RPMI7951 (cell line): ENCODE measurements at regions not wholly inside any gene's neighbourhood (a gene's known extent, or its start where the extent isn't known, plus 50 kb on each side); places are given as distances from the start of the nearest gene placed in this dataset.
A peak's percentile ranks its signal among the peaks of the same experiment; 100 is the strongest.

Experiments
- DNase-seq: peaks from one replicate; pipeline ENCODE4 v3.0.0-alpha.2; 2012; ENCODE audit warnings: low read depth

DNA sequence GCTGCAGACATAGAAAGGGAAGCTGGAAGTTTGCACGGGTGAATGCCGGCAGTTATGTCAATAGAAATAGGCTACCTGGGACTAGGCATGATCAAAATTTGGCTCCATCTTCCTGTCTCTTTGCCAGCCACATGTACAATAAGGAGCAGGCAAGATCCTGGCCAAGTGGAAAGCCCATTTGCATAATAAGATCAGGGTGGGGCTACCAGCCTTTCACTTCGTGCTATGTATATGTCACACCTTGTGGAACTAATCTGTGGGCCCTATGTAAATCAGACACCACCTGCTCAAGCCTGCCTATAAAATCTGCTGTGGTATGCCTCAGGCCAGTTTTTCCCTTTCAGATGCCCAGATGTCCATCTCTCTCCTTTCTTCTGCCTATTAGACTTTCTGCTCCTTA, 79.3 kb upstream of the DRD2 start:
- peak; percentile 54 for DNase-seq

DNA sequence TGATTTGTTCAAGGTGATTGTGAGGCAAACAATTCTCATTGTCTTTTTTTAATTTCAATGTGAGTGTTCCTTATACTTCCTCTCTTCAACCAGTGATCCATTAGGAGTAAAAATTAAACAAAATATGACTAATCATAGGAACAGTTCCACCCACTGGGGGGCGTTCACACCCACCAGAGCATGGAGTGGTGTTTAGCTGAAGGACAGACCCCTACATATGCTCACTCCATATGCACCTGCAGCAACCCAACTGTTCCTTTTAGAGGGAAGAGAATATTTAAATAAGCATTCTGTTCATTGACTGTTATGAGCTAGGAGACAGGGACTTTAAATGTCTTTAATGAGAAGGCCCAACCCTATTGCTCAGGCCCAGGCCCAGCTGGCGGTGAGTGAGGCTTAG, 78.7 kb upstream of the DRD2 start:
- DNase-seq: no peak

DNA sequence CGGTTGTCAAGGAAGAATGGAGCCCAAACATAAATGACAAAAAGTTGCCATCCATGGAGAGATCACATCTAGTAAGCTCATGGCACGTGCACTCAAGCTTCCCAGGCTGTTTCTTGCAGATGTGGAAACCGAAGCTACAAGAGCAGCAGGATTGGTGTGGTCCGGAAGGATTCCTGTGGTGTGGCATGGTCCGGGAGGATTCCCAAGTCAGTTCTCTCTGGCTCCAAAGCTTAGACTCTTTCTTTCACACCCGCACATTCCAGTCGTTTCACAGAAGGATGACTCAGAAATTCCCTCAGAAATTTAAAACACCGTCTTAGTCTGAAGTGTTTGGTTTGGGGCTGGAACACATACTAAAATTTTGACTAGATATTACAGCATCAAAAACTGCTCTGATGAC, 78.0 kb upstream of the DRD2 start:
- peak; percentile 100 for DNase-seq

DNA sequence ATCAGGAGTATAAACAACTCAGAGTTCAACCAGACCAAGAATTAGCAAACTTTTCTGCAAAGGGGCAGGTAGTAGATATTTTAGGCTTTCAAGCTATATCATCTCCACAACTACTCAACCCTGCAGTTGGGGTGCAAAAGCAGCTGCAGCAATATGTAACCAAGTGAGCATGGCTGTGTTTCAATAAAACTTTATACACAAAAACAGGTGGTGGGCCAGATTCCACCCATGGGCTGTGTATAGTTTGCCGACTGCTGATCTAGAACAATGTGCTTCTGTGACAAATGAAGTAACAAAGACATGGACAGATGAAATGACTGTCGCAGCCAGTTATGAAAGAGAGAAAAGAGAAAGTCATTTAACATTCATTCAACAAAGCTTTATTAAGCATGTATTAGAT, 77.1 kb upstream of the DRD2 start:
- DNase-seq: no peak

DNA sequence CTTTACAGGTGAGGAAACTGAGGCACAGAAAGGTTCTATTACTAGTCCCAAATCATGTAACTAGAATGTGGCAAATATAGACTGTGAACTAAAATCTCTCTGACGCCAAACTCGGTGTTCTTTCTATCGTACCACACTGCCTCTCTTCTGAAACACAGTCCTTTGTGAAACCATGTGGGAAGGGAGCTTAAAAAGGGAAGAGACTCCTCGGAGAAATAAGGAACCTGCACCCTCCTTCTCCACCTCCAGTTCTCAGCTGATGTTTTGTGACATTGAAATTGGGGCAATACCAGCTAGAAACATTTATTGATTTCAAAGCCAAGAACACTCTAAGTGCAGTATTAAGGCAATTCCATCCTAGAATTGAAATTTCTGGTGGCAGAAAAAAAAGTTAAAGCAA, 76.4 kb upstream of the DRD2 start:
- no peak for DNase-seq

DNA sequence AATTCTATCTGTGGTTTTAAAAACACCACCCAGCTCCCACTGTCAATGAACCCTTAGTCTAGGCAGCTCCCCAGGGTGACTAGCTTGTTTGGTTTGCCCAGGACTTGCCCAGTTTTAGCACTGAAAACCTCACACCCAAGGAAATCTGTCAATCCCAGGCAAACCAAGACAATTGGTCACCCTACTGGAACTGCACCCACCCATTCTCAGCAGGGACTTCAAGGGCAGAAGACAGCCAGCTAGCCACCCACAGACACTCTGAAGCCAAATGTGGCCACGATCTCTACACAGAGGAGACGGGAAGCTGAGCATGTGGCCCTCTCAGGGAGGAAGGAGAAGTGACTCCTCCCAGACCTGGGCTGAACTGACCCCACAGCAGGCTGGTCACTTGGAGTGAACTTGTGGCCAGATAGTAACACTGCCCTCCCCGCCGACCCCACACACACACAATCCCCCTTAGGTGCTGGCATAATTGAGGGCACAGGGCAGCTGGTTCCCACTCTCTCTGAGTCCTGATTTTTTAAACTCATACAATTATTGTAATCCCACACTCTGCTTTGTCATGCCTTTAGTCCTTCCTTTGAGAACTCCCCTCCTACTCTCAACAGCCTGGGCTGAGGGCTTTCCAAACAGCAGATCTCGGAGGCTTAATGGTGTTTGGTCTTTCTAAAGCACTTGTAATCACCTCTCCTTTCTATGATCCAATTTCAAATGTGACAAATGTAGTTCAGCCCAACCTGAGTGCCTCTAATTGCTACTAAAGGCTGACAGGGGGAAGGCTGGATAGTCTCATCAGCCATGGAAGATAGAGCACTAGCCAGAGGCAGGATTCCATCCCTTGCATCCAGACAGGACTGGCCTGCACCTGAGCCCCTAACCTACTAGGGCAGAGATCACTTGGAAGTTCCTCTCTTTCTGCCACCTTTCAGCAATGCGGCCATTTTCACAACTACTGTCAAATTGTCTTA, 74.7 kb upstream of the DRD2 start:
- peak; percentile 45 for DNase-seq

DNA sequence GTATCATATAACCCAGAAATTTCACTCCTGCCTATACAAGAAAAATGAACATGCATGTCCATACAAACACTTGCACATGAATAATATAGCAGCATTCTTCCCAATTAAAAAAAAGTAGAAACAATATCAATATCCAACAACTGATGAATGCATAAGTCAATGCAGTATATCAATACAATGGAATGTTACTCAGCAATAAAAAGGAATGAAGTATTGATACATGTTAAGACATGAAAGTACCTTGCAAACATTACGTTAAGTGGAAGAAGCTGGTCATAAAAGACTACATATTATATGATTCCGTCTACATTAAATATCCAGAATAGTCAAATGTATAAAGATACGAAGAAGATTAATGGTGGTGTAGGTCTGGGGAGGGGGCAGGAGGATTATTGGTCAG, 73.9 kb upstream of the DRD2 start:
- no peak for DNase-seq

DNA sequence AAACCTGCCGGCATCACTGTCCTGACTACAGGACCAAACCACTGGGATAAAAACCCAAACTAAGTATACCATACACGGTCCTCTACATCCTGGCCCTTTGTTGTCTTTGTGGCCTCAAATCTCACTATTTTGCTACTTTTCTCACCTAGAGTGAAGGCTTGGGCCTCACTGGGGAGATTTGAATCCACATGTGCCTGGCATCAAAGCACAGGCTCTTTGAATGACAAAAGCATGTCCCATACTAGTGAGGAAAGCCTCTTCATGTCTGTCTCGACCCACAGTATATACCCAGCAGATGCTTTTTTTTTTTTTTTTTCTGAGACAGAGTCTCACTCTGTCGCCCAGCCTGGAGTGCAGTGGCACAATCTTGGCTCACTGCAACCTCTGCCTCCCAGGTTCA, 72.5 kb upstream of the DRD2 start:
- no peak for DNase-seq

DNA sequence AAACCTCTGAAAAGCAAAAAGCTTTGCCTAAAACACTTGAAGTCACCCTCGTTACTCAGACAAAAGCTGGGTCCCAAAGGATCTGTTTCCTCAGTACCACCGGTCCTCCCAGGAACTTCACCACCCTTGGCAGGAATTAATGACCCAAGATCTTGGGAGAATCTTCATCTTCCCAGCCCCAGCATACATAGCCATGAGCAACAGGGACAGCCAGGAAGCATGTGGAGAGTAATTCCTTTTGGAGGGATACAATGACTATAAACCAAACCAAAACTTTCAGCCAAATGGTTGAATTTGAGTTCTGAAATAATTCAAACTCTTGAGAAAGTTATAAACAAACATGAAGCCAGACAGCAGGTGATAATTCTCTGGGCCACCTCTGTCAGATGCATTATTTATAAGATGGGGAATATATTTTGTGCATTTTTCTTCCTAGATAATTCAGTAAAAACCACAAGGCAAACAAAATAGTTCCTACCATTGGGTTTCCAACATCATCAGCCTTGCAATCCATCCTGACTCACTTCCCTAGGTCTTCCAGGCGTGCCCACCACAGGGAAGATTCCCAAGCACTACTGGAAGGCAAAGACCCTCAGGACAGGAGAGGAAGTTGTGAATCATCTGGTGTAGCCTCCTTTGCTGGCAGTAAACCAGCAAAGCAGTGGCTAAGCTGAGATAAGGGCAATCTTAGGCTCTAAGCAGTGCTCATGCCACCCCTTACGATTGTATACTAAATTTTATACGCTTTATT, 71.7 kb upstream of the DRD2 start:
- DNase-seq: peak; percentile 100

DNA sequence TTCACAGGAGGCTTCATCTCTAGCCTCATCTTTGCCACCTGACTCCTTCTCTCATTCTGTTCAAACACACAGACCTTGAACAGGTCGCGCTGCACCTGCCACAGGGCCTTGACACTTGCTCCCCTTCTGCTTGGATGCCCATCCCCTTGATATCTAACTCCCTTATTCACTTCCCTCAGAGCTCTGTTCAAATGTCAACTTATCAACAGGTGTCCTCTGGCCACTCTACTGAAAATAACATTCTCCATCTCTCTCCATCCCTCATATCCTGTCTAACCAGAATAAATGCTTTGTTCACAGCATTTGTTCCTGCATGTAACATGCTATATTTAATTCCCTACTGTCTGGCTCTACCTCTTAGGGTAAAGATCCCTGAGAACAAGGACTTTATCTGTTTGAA, 67.2 kb upstream of the DRD2 start:
- no peak for DNase-seq

DNA sequence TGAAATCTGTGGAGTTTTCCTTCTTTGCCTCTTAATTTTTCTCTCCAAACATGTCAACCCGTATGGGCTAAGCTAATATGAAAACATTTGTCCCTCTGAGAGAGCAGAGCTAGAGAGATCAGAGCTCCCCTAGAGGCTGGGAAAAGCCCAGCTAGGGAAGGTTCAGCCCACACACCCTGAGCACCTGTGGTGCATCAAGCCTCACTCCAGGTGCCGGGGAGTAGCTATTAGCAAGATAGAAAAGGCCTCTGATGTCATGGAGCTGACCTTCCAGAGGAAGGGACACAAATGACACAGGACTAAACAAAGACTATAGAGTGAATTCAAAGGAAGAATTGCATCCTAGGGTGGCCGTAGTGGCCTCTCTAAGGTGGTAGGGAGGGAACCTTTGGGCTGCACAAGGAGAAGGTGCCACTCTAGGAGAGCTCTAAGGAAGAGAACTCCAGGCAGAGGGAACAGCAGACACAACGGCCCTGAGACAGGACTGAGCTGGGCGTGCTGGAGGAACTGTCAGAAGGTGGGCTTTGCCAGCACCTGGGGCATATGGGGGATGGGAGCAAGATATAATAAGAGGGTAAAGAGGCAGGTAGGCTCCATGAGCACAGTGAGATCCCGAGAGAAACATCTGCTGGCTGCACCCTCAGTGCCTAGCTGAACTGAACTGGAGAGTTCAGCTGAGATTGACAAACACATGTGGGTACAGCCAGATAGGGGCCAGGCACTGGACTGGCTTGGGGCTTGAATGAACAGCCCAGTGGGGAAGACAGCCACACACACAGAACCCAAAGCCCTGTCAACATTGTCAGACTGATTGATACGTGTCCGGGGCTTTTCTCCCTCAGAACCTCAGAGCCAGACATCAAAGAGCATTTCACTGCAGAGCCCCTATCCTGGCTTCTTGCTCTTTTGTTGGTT, 65.5 kb upstream of the DRD2 start:
- DNase-seq: no peak

DNA sequence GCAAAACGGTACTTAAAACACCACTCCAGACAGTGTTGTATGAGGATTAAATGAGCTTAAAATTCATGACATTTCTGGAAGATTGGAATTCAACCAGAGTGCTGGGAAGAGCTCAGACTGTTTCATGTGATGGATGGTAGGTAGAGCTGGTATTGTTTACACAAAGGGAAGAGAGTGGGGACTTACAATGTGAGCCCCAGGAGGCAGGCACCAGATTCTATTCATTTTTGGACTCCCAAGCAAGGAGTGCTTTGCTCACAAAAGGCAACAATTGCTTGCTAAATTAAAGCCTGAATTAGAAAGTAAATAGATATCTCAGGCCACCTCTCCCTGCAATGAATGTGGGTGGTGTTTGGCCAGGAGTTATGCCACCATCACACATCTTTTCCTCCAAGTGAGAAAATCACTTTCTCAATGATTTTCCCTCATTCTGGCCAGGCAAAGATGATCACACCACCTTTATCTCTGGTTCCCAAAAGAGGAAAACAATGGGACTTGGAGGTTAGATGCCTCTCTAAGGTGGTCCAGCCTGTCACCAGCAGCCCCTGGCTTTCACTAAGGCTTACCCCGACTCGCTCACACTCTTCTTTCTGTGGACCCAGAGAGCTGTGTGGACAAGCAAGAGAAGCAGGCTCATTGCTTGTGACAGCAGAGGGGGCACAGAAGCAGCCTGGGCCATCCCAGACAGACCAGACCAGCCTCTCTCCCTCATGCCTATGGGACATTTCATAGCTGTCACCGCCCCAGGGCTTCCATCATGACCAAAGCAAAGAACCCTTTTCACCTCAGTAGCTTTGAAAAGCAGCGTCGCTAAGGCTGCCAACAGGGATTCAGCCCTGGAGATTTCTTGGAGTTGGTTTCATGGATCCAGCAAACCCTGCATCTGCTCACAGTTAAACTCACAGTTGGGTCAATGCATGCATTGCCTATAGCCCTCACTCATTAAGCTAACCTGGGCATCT, 63.5 kb upstream of the DRD2 start:
- no peak for DNase-seq

DNA sequence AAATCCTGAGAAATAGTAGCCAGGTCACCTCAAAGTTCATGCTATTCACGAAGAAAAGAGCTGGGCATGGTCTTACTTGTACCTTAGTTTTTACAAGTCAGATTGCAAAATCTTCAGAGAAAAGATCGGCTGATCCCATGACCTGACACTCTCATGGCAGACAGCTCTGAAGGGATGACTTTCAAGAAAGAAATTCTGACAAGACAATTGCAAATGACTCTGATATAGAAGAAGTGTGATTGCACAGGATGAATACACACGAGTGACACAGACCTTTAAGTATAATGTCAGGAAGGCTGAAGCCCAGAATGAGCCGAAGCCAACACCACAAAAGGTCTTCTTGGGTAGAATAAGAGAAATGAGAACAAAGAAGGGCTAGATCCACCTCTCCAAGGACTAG, 59.4 kb upstream of the DRD2 start:
- DNase-seq: no peak

DNA sequence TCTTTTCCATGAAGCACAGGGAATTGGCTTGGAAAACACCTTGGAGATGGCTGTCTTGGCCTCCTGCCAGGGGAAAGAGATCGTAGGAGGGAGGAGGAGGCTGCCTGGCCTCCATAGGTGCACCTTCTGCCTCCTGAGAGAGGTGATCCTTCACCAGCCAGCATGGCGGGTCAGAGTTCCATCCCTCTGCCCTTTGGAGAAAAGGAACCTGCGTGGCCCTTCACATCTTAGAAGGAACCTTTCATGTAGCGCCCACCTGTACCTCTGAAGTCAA, 58.2 kb upstream of the DRD2 start:
- DNase-seq: no peak

DNA sequence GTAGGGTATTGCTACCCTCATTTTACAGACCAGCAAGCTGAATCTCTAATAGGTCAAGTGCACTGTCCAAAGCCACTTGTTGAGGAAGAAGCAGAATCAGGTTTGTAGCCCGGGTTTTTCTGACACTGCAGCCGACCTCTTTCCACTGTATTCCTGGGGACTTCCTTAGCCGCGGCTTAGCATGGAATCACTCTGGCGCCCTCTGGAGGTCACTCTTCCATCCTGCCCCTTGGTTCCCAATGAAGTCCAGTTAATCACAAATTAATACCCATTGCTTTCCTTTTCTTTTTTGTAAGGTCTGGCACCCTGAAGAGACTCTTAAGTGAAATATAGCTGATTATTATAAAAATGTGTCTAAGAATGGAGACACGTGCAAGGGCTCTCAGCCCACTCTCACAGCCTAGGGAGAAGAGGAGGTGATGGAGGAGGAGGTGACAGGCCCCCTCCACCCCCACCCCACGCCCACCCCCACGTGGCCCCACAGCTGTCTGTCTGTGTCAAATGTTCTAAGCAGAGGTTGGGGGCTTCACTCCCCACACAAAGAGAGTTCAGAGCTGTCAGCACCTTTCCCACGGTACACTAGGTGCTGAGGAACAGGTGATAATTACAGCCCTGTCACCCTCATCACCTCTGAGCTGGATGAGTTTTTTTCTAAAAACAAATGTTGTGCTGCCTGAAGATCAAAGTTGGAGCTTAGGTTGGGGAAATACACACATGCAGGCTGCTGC, 57.7 kb upstream of the DRD2 start:
- DNase-seq: peak; percentile 80

DNA sequence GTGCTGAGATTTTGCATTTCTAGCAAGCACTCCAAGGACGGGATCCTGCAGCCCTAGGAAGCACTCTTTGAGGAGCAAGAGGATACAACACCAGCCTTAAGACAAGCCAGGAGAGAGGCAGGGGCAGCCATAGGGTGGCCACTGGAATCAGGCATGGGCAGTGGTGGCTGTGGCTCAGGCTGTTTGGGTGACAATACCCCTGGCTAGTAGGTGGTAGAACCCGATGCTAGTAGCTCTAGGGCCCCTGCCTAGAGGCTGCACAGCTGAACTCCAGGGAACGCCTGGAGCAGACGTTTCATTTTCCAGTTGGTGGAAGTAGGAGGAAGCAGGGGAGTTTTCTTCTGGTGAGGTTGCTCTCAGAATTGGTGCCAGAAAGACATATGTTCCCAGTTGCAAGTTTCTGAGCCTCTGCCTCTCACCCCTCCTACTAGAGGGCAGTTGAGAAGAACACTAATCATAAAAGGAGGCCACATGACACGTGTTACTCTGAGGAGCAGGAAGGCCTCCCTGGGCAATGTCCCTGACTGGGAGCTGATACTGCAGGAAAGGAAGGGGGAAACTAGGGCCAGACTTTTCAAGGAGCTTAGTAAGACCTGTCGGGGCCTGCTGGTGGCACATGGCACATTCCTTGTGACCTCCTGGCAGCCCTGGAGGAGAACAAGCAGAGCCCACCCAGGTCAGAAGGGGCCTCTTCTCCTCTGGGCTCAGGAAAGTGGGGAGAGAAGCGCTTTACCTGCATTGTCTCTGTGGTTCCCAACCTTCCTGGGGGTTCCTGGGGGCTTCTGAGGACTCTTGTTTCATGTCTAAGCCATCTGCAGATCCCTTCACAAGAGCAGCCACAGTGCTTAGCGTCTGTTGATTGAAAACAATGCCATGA, 56.6 kb upstream of the DRD2 start:
- peak; percentile 88 for DNase-seq

DNA sequence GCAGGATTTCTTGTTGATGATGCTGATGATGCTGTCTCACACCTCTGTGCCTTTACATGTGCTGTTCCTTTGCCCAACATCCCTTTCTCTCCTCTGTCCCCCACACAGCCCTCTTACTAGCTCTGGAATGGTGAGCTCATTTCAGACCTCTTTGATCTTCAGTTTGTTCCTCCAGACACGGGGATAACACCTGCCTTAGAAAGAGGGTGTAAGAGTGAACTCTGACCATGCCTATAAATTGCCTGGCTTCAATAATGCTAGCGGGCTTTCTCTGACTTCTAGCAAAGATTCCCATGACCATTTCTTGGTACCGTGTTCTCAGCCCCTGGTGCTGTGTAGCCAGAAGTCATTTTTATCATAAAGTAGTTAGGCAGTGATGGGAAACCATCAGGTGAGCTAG, 55.9 kb upstream of the DRD2 start:
- no peak for DNase-seq

DNA sequence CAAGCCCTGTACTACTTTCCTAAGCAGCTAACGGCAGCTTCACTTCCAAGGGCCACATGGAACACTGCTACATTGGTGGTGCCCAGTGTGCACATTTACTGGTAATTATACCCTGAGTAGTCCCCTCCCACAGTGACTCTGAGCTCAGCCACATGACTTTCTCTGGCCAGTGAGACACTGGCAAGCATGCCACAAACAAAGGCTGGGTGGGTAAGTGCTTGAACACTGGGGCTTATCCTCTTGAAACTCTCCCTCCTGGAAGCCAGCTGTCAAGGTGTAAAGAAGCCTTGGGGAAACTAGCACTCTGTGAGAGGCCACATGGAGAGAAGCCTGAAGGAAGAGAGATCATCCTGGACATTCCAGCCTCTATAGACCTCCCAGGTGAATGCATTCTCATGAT, 54.4 kb upstream of the DRD2 start:
- DNase-seq: peak; percentile 37

DNA sequence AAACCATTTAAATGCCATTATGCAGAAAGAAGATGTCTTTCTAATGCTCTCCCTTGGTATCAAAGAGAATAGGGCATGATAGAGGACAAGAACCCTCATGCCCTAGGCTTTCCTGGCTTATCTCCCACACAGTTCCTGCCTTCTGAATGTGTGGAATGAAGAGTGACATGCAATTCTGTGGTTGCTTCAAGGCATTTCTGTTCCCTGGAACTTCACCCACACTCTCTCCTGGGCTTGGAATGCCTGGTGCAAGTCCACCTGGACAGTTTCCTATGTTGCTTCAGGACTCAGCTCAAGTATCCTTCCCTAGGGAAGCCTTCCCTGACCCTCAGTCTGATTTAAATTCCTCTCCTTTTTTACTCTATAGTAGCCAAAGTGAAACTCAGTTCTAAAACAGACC, 53.8 kb upstream of the DRD2 start:
- DNase-seq: peak; percentile 94
